Osteocyte (in vitro differentiated cells): ENCODE measurements at regions not wholly inside any gene's neighbourhood (a gene's known extent, or its start where the extent isn't known, plus 50 kb on each side); places are given as distances from the start of the nearest gene placed in this dataset.
"Not testable (repeated sequence)": the region's sequence is repeated elsewhere in the genome, so short reads cannot be mapped to it uniquely, and the experiment has no call there.

Experiments
- DNase-seq: peaks from one replicate; pipeline ENCODE4 v3.0.0; 2021; ENCODE audit warnings: mixed read lengths; ENCODE audit not compliant: unreplicated experiment; ENCODE audit errors: extremely low spot score
- H3K27ac Mint-ChIP-seq: one replicate; pipeline ENCODE4 v1.8.0; 2021; ENCODE audit warnings: mild to moderate bottlenecking, mixed read lengths; ENCODE audit not compliant: unreplicated experiment
- H3K27me3 Mint-ChIP-seq: one replicate; pipeline ENCODE4 v1.8.0; 2021; ENCODE audit warnings: mixed read lengths; ENCODE audit not compliant: unreplicated experiment
- H3K36me3 Mint-ChIP-seq: one replicate; pipeline ENCODE4 v1.8.0; 2021; ENCODE audit warnings: mixed read lengths; ENCODE audit not compliant: unreplicated experiment
- H3K4me1 Mint-ChIP-seq: one replicate; pipeline ENCODE4 v1.8.0; 2021; ENCODE audit warnings: mixed read lengths; ENCODE audit not compliant: unreplicated experiment
- H3K4me3 Mint-ChIP-seq: one replicate; pipeline ENCODE4 v1.8.0; 2021; ENCODE audit warnings: mild to moderate bottlenecking, moderate library complexity, mixed read lengths; ENCODE audit not compliant: unreplicated experiment
- H3K9me3 Mint-ChIP-seq: one replicate; pipeline ENCODE4 v1.8.0; 2021; ENCODE audit warnings: mixed read lengths; ENCODE audit not compliant: unreplicated experiment
- CTCF ChIP-seq: fragments of 200-600 bp; sonication (generic); IDR thresholded peaks from 2 replicates; pipeline ENCODE4 v1.5.0; 2021; ENCODE audit warnings: antibody characterized with exemption, mild to moderate bottlenecking, moderate library complexity

- Mint-ChIP-seq H3K36me3 (no peaks in the 10 kb centered on the region), H3K4me1 (no peaks in the 10 kb centered on the region)
- no peak for DNase-seq
Observed at GRCh38 chr5:166117072-166118066, 2174.1 kb upstream of the WWC1 start.

GRCh38 chr5:166119506-166119905, 2171.9 kb upstream of the WWC1 start:
- Mint-ChIP-seq H3K27ac (no peak overlapping the region), H3K27me3 (no peaks in the 10 kb centered on the region), H3K36me3 (no peaks in the 10 kb centered on the region), H3K4me3 (no peak overlapping the region), H3K4me1 (no peaks in the 10 kb centered on the region), H3K9me3 (peaks cover 43% of the 10 kb centered on the region)
- TF ChIP-seq CTCF = no peak
- DNase-seq = no peak

More at GRCh38 chr5:166117072-166118066, 2174.1 kb upstream of the WWC1 start:
- peaks cover 44% of the 10 kb centered on the region for H3K9me3 Mint-ChIP-seq
- H3K4me3 Mint-ChIP-seq = no peak overlapping the region
- no peaks in the 10 kb centered on the region for H3K27me3 Mint-ChIP-seq
- TF ChIP-seq CTCF = no peak
- H3K27ac Mint-ChIP-seq = no peak overlapping the region

- Mint-ChIP-seq H3K4me1 (no peaks in the 10 kb centered on the region), H3K27ac (no peak overlapping the region)
Observed at GRCh38 chr5:166123717-166124116, 2167.7 kb upstream of the WWC1 start.

GRCh38 chr5:166127766-166128570, 2163.5 kb upstream of the WWC1 start:
- Mint-ChIP-seq H3K27ac (no peak overlapping the region), H3K4me1 (no peaks in the 10 kb centered on the region), H3K9me3 (peaks cover 4% of the 10 kb centered on the region), H3K27me3 (no peaks in the 10 kb centered on the region), H3K4me3 (no peak overlapping the region), H3K36me3 (no peaks in the 10 kb centered on the region)
- no peak for DNase-seq
- no peak for TF ChIP-seq CTCF

More at GRCh38 chr5:166123717-166124116, 2167.7 kb upstream of the WWC1 start:
- H3K9me3 Mint-ChIP-seq = peaks cover 29% of the 10 kb centered on the region
- H3K36me3 Mint-ChIP-seq = no peaks in the 10 kb centered on the region
- no peak for TF ChIP-seq CTCF
- H3K27me3 Mint-ChIP-seq = no peaks in the 10 kb centered on the region
- DNase-seq = no peak
- no peak overlapping the region for H3K4me3 Mint-ChIP-seq

- H3K36me3 Mint-ChIP-seq, DNase-seq, H3K4me1 Mint-ChIP-seq, H3K27ac Mint-ChIP-seq, H3K27me3 Mint-ChIP-seq, H3K4me3 Mint-ChIP-seq: not testable (repeated sequence)
- H3K9me3 Mint-ChIP-seq = peaks cover 24% of the 10 kb centered on the region
Observed at GRCh38 chr5:166145107-166145506, 2146.3 kb upstream of the WWC1 start.
